ENCODE measurements at regions not wholly inside any gene's neighbourhood (a gene's known extent, or its start where the extent isn't known, plus 50 kb on each side); places are given as distances from the start of the nearest gene placed in this dataset.

- no peak for ATAC-seq
- Histone ChIP-seq H3K9me3 (ENCODE audit: control insufficient read depth, insufficient read depth, low read depth, low read length) (no peaks in the 10 kb centered on the region), H3K27me3 (ENCODE audit: control insufficient read depth, insufficient read depth, low read length) (no peaks in the 10 kb centered on the region), H3K4me3 (ENCODE audit: low read depth in 2 of 2, low read length in 2 of 2) (no peak overlapping the region), H3K27ac (ENCODE audit: low read length) (no peak overlapping the region), H3K36me3 (ENCODE audit: control insufficient read depth, insufficient read depth, low read length) (no peaks in the 10 kb centered on the region), H3K4me1 (ENCODE audit: control insufficient read depth, insufficient read depth, low read length) (no peaks in the 10 kb centered on the region)
- TF ChIP-seq SIN3A (IDR thresholded peaks at IDR 0.05; ENCODE audit: borderline replicate concordance, insufficient read depth, low read depth, low read length) (no peak), POLR2AphosphoS5 (IDR thresholded peaks at IDR 0.05; ENCODE audit: low read depth, low read length) (no peak), TCF7L2 (IDR thresholded peaks at IDR 0.05; ENCODE audit: low read depth, low read length) (no peak)
- TF ChIP-seq, protein P1, sequence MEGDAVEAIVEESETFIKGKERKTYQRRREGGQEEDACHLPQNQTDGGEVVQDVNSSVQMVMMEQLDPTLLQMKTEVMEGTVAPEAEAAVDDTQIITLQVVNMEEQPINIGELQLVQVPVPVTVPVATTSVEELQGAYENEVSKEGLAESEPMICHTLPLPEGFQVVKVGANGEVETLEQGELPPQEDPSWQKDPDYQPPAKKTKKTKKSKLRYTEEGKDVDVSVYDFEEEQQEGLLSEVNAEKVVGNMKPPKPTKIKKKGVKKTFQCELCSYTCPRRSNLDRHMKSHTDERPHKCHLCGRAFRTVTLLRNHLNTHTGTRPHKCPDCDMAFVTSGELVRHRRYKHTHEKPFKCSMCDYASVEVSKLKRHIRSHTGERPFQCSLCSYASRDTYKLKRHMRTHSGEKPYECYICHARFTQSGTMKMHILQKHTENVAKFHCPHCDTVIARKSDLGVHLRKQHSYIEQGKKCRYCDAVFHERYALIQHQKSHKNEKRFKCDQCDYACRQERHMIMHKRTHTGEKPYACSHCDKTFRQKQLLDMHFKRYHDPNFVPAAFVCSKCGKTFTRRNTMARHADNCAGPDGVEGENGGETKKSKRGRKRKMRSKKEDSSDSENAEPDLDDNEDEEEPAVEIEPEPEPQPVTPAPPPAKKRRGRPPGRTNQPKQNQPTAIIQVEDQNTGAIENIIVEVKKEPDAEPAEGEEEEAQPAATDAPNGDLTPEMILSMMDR (IDR thresholded peaks at IDR 0.05), result no peak
- TF ChIP-seq, protein P2, sequence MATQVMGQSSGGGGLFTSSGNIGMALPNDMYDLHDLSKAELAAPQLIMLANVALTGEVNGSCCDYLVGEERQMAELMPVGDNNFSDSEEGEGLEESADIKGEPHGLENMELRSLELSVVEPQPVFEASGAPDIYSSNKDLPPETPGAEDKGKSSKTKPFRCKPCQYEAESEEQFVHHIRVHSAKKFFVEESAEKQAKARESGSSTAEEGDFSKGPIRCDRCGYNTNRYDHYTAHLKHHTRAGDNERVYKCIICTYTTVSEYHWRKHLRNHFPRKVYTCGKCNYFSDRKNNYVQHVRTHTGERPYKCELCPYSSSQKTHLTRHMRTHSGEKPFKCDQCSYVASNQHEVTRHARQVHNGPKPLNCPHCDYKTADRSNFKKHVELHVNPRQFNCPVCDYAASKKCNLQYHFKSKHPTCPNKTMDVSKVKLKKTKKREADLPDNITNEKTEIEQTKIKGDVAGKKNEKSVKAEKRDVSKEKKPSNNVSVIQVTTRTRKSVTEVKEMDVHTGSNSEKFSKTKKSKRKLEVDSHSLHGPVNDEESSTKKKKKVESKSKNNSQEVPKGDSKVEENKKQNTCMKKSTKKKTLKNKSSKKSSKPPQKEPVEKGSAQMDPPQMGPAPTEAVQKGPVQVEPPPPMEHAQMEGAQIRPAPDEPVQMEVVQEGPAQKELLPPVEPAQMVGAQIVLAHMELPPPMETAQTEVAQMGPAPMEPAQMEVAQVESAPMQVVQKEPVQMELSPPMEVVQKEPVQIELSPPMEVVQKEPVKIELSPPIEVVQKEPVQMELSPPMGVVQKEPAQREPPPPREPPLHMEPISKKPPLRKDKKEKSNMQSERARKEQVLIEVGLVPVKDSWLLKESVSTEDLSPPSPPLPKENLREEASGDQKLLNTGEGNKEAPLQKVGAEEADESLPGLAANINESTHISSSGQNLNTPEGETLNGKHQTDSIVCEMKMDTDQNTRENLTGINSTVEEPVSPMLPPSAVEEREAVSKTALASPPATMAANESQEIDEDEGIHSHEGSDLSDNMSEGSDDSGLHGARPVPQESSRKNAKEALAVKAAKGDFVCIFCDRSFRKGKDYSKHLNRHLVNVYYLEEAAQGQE (IDR thresholded peaks at IDR 0.05; ENCODE audit: insufficient read depth in 1 of 2, low read depth in 2 of 2, low read length in 1 of 2), result no peak
- BruUV-seq (replicated peaks), result no TSS peak
- ChIA-PET CTCF (no interaction called here), POLR2A (no interaction called here)
- intact Hi-C loops (cut with micrococcal nuclease; ENCODE audit: unreplicated experiment) (no loop called here), in situ Hi-C loops (cut with HindIII; ENCODE audit: low pct_unique_long_range_greater_than_20kb, low sequenced_read_pairs) (no loop called here)
- no peak for DNase-seq (ENCODE audit: low read depth, low spot score)
These were observed 111.3 kb downstream of the PCDH18 start for GRCh38 chr4:137420901-137421396.

DNA sequence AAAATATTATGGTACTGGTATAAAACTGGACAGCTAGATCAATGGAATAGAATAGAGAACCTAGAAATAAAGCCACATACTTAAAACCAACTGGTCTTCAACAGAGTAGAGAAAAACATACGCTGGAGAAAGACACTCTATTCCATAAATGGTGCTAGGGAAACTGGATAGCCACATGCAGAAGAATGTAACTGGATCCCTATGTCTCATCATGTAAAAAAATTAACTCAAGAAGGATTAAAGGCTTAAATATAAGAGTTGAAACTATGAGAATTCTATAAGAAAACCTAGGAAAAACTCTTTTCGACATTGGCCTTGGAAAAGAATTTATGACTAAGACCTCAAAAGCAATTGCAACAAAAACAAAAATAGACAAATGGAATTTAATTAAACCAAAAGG, 114.6 kb downstream of the PCDH18 start:
- Histone ChIP-seq H3K36me3 (ENCODE audit: control insufficient read depth, insufficient read depth, low read length) (no peaks in the 10 kb centered on the region), H3K4me1 (ENCODE audit: control insufficient read depth, insufficient read depth, low read length) (no peaks in the 10 kb centered on the region), H3K9me3 (ENCODE audit: control insufficient read depth, insufficient read depth, low read depth, low read length) (no peaks in the 10 kb centered on the region), H3K4me3 (ENCODE audit: low read depth in 2 of 2, low read length in 2 of 2) (no peak overlapping the region), H3K27me3 (ENCODE audit: control insufficient read depth, insufficient read depth, low read length) (no peaks in the 10 kb centered on the region), H3K27ac (ENCODE audit: low read length) (no peak overlapping the region)
- ChIA-PET POLR2A (interaction anchor here (0.6 kb wide), 1 partner anchor 321 kb away, joined by 4 read pairs; no protein-coding TSS in a partner anchor), CTCF (no interaction called here)
- intact Hi-C loops (cut with micrococcal nuclease; ENCODE audit: unreplicated experiment), result no loop called here
- ATAC-seq (no peak), DNase-seq (ENCODE audit: low read depth, low spot score) (no peak)
- TF ChIP-seq, protein P1 (IDR thresholded peaks at IDR 0.05), result no peak
- TF ChIP-seq SIN3A (IDR thresholded peaks at IDR 0.05; ENCODE audit: borderline replicate concordance, insufficient read depth, low read depth, low read length) (no peak), TCF7L2 (IDR thresholded peaks at IDR 0.05; ENCODE audit: low read depth, low read length) (no peak), POLR2AphosphoS5 (IDR thresholded peaks at IDR 0.05; ENCODE audit: low read depth, low read length) (no peak)
- TF ChIP-seq, protein P2 (IDR thresholded peaks at IDR 0.05; ENCODE audit: insufficient read depth in 1 of 2, low read depth in 2 of 2, low read length in 1 of 2), result no peak
- in situ Hi-C loops (cut with HindIII; ENCODE audit: low pct_unique_long_range_greater_than_20kb, low sequenced_read_pairs), result no loop called here
- no TSS peak for BruUV-seq (replicated peaks)

Data from Panc1 (cell line).